GM21360 (cell line): ENCODE measurements at regions not wholly inside any gene's neighbourhood (a gene's known extent, or its start where the extent isn't known, plus 50 kb on each side); places are given as distances from the start of the nearest gene placed in this dataset.

Source experiments
- ATAC-seq: cut with Tn5 transposase; IDR thresholded peaks from one replicate; pipeline ENCODE4 v1.9.1; 2021; ENCODE audit warnings: mild to moderate bottlenecking, moderate library complexity; ENCODE audit not compliant: unreplicated experiment

- no peak for ATAC-seq
Observed at GRCh38 chr13:105144020-105144419, 1391.4 kb downstream of the EFNB2 start.

DNA sequence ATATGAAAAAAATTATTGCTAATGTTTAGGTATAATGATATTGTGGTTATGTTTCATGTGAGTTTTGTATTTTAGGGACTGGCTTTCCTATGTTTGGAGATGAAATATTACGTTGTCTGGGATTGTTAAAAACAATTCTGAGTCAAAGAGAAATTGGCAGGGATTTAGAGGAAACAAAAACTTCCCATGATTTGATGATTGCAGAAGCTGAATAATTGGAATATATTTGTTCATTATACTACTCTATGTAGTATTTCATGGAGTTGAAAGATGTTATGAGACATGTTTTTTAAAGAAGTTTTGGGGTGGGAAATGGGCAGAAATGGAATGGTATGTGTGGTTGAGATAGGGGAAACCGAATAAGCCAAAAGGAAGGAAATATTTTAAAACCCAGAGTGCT lies 1392.9 kb downstream of the EFNB2 start:
- ATAC-seq: no peak

GRCh38 chr13:105139380-105140285 lies 1395.8 kb downstream of the EFNB2 start:
- ATAC-seq: peak; percentile 94

GRCh38 chr13:105139048-105139379 lies 1396.4 kb downstream of the EFNB2 start:
- ATAC-seq: peak; percentile 24

DNA sequence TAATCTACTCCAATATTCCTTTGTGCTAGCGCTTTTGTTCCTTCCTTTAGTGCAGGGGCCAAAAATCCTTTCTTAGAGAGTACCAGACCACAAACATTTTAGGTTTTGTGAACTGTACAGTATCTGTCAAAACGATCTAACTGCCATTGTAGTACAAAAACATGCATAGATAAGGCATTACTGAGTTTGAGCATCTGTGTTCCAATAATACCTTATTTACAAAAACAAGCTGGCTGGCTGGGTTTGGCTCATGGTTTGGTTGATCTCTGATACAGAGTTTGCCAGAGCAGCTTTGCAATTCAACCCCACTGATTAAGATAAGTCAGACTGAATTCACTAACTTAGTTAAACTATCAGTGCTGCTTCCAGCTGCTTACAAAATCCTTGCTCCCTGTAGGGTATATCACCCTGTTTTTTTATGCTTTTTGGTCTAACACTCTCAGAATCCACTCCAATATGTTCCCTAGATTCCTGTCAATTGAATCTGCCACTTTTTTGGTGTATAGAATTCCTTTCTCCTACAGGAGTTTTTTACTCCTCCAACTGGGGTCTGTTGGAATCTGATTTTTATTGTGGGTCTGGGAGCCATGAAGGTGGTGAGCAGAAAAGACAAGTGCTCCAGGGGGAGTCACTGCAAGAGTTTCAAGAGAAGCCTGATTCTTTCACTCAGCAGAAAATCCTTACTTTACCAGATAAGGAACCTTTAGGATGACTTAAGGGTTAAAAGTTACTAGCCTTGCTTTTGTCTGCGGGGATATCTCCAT lies 1399.4 kb downstream of the EFNB2 start:
- ATAC-seq: no peak

- ATAC-seq: no peak
Observed at GRCh38 chr13:105127732-105128131, 1407.7 kb downstream of the EFNB2 start.

- no peak for ATAC-seq
Observed at GRCh38 chr13:105121221-105121620, 1414.2 kb downstream of the EFNB2 start.

DNA sequence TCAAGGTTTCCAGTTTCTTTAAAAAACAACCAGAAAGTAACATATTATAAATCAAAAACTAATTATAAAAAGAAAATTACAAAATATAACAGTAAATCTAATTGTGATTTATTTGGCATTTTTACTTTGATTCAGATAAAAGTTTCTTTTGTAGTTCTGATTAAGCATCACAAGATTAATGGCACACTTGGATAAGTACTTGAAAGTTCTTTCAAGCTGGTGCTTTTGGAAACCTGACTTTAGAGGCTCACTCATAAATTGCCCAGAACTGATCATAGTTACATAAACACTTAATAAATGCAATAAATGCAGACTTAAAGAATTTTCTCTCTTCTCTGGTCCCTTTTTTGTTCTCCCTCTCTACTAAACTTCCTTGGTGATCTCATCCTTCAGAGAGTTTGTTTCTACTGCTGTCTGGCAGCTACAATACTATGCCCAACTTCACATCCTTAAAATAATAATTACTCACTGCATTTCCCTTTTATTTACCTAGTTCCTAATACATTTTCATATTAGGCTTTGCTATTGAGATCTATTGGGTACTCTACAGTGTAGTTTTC lies 1417.0 kb downstream of the EFNB2 start:
- no peak for ATAC-seq

- no peak for ATAC-seq
Observed at GRCh38 chr13:105116966-105117365, 1418.5 kb downstream of the EFNB2 start.

DNA sequence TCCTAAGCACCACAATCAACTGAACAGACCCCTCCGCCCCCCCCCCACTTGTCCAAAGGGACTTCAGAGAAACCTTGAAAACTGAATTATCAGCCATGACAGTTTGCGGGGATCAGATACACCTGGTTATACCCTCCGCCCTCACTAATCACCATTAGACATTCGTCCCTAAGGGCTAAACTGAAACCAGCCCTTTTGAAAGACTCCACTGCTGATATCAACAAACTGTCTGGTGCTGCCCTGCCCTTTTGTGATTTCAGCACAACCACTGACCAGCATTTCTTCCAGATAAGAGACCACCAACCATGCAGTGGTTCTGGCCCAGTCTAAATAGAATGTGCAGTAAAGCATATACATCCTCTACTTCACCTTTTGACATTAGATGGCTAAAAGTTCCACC lies 1422.9 kb downstream of the EFNB2 start:
- no peak for ATAC-seq

DNA sequence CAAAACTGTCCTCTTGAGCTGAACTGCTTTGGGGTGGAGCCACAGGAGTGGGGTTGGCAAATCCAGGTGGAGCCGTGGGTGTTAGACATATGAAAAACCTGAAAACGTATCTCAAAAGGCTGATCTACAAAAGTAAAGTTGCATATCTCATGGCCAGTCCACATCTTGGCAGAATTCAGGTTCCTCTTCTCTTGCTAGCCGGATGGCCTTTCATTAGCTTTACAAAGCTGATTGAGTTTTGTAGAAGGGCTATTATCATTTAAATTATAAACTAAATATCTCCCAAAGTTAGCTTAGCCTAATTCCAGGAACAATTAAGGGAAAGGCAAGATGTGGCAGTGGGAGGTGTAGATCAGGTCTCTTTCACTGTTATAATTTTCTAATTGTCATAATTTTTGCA lies 1427.7 kb downstream of the EFNB2 start:
- ATAC-seq: no peak

DNA sequence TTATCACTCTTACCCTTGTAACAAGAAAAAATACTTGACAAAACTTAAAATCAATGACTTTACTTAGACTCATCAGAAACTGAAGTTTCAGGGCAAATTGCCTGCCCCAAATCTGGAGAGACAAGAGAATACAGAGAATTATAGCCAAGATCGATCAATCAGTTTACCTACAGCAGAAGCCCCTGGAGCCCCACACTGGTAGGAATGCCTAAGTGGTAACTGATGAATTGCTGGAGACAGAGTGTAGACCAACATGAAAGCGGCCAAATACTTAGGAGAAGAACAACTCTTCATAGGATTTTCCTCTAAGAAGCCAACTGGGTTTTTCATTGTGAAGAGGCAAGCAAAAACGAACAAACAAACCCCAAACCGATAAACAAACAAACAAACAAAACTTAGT lies 1430.0 kb downstream of the EFNB2 start:
- ATAC-seq: no peak

DNA sequence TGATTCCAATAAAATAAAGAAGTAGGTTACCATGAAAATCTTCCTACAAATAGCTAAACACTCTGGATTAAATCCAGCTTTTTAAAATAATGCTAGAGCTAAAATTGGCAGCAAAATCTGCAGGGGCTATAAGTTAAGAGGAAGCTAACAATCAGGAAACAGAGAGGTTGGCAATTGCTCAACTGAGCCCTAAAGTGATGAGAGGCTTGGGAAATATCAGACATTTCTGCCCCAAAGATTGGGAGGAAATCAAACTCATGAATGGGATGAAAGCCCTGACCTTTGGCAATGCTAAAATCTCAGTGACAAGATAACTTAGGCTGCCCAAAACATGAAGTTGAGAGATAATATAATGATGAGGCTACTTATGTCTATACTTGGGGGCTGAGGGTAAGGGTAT lies 1437.9 kb downstream of the EFNB2 start:
- no peak for ATAC-seq

GRCh38 chr13:105089858-105090643 lies 1445.4 kb downstream of the EFNB2 start:
- ATAC-seq: no peak

DNA sequence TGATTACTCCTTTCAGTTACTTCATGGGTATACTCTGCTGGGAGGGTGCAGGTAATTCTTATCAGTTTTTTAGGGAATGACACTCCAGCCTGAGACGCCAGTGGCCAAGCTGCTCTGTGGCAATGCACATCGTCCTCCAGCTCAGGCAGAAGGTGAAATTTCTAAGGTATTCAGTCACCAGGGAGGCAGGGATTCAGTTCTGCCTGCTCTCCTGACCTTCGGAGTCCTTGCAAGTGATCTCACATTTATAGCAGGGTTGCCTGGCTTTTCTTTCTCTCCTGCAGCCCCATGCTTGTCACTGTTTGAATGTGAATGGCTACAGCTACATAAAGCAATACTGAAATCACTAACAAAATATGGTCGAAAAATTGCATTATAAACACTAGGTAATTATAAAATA lies 1447.5 kb downstream of the EFNB2 start:
- ATAC-seq: no peak

DNA sequence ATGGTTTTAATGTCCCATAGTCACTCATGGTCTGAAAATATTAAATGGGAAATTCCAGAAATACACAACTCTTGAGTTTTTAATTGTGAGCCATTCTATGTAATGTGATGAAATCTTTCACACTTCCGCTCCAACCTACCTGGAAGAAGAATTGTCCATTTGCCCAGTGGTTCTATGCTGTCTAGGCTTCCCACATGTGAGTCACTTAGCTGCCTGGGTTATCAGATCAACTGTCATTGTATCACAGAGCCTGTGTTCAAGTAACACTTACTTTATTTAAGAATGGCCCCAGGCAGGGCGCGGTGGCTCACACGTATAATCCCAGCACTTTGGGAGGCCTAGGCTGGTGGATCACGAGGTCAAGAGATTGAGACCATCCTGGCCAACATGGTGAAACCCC lies 1450.5 kb downstream of the EFNB2 start:
- no peak for ATAC-seq

DNA sequence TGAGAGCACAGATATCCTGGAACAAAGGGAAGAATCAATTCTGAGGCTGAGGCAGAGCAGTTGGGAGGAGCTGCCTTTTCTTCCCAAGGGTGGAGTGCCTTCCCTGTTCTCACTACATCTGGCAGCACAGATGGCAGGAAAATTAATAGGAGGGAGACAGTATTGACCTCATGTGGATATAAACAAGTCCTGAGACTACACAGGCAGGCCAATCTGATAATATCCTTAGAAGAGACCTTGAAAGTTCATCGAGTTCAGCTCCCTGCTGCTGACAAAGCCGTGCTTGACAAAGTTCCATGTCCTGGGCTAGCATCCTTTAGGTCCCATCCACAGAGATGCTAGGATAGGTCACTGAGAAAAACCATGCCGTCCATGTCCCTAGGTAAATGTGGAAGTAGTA lies 1451.5 kb downstream of the EFNB2 start:
- no peak for ATAC-seq

DNA sequence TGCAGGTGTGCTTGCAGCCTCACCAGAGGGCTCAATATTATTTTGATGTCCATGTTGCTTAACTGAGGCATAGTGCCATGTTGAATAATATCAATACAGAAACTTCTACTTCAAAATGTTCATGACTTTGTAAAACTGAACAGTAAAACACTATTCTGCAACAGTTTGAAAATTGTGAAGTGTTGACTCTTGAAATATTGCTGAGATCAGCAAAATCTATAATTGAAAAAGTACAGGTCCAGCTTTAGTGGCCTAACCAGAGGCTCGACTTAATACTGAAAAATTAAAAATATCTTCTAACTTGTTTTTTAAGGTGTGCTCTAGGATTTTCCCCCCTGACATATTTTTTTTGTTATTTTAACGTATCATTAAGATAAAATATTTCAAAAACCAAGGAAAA lies 1460.7 kb downstream of the EFNB2 start:
- no peak for ATAC-seq

DNA sequence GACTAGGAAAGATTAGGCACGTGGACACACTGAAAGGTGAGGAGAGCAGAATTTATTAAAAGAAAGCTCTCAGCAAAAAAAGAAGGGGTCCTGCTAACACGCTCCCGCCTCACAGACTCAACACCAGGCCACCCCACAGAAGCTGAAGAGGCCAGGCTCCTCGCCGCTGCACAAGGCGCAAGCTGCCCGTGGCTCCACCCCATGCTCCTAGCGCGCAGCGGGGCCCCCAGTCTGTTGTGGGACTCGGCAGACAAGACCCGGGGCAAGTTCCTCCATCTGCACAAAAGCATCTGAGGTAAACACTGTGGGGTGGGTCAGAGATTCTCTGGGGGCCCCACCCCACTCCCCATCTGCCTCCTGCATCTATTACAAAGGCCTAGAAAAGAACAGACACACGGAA lies 1462.4 kb downstream of the EFNB2 start:
- ATAC-seq: no peak

GRCh38 chr13:105070452-105070851 lies 1465.0 kb downstream of the EFNB2 start:
- ATAC-seq: no peak

DNA sequence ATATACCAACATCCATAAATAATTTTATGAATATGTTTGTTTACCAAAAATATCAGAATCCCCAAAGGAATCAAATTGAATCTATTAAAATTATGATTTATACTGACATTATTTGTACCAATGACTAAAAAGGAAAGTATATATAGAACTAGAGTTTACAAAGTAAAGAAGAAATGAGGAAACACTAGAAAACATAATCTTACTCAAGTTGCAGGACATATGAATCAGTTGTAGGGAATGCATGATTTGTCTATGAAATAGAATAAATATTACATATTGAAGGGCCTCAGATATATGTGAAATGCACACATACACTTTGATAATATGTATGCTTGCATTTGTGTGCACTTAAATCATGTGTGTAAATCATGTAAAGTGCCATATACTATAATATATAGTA lies 1466.4 kb downstream of the EFNB2 start:
- no peak for ATAC-seq
